ENCODE measurements at regions not wholly inside any gene's neighbourhood (a gene's known extent, or its start where the extent isn't known, plus 50 kb on each side); places are given as distances from the start of the nearest gene placed in this dataset.

GRCh38 chr4:124390861-124391260 is 321.7 kb downstream of the ANKRD50 start:
- TF ChIP-seq, protein P1, sequence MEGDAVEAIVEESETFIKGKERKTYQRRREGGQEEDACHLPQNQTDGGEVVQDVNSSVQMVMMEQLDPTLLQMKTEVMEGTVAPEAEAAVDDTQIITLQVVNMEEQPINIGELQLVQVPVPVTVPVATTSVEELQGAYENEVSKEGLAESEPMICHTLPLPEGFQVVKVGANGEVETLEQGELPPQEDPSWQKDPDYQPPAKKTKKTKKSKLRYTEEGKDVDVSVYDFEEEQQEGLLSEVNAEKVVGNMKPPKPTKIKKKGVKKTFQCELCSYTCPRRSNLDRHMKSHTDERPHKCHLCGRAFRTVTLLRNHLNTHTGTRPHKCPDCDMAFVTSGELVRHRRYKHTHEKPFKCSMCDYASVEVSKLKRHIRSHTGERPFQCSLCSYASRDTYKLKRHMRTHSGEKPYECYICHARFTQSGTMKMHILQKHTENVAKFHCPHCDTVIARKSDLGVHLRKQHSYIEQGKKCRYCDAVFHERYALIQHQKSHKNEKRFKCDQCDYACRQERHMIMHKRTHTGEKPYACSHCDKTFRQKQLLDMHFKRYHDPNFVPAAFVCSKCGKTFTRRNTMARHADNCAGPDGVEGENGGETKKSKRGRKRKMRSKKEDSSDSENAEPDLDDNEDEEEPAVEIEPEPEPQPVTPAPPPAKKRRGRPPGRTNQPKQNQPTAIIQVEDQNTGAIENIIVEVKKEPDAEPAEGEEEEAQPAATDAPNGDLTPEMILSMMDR (conservative IDR thresholded peaks at IDR 0.05; ENCODE audit: low read depth, low read length) = no peak
- no peak for DNase-seq (ENCODE audit: low read depth)
- no peak overlapping the region for H3K4me3 ChIP-seq (ENCODE audit: low read depth, low read length)

- TF ChIP-seq, protein P1 (conservative IDR thresholded peaks at IDR 0.05; ENCODE audit: low read depth, low read length) = no peak
- no peak for DNase-seq (ENCODE audit: low read depth)
- H3K4me3 ChIP-seq (ENCODE audit: low read depth, low read length) = no peak overlapping the region
Observed at GRCh38 chr4:124396333-124396732, 316.2 kb downstream of the ANKRD50 start.

- TF ChIP-seq, protein P1 (conservative IDR thresholded peaks at IDR 0.05; ENCODE audit: low read depth, low read length) = no peak
- no peak for DNase-seq (ENCODE audit: low read depth)
- H3K4me3 ChIP-seq (ENCODE audit: low read depth, low read length) = no peak overlapping the region
Observed at GRCh38 chr4:124401606-124402005, 310.9 kb downstream of the ANKRD50 start.

- H3K4me3 ChIP-seq (ENCODE audit: low read depth, low read length) = no peak overlapping the region
- DNase-seq (ENCODE audit: low read depth) = no peak
Observed at GRCh38 chr4:124409044-124409443, 303.5 kb downstream of the ANKRD50 start.

DNA sequence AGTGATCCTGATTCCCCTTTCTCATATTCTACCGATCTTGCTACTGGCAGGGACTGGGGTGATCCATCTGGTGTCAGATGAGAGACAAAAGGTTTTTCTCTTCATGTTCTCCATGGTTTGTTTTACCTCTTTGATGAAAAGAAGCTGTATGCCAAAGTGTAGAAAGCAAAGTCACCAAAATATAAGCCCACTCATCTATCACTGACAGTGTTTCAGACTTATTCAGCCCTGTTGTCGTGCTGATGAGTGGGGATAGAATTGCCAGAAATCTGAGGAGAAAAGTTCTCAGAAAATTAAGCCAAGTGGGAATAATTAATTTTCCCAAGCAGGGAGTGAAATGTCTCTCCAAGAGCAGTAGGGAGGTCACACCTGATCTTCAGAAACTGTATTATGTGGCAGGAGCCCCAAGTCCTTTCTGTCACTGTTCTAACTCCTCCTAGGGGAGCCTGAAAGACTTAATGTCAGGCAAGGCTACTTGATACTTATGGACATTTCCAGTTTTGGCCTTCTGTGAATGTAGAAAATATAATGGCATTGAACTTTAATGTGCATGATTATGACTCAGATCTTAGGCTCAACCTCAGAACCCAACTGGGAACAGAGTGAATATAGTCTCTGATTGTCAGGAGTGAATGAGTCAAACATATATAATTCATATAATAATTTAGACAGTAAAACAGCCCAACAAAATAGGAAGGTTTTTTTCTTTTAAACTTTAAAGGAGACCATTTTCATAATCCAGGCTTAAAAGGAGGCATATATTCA is 298.1 kb downstream of the ANKRD50 start:
- TF ChIP-seq, protein P1 (conservative IDR thresholded peaks at IDR 0.05; ENCODE audit: low read depth, low read length) = no peak
- H3K4me3 ChIP-seq (ENCODE audit: low read depth, low read length) = no peak overlapping the region
- no peak for DNase-seq (ENCODE audit: low read depth)

More at GRCh38 chr4:124409044-124409443, 303.5 kb downstream of the ANKRD50 start:
- TF ChIP-seq, protein P1 (conservative IDR thresholded peaks at IDR 0.05; ENCODE audit: low read depth, low read length) = no peak

- TF ChIP-seq, protein P1 (conservative IDR thresholded peaks at IDR 0.05; ENCODE audit: low read depth, low read length) = no peak
- no peak overlapping the region for H3K4me3 ChIP-seq (ENCODE audit: low read depth, low read length)
- DNase-seq (ENCODE audit: low read depth) = no peak
Observed at GRCh38 chr4:124415146-124415545, 297.4 kb downstream of the ANKRD50 start.

GRCh38 chr4:124417371-124417770 is 295.2 kb downstream of the ANKRD50 start:
- no peak for DNase-seq (ENCODE audit: low read depth)
- TF ChIP-seq, protein P1 (conservative IDR thresholded peaks at IDR 0.05; ENCODE audit: low read depth, low read length) = no peak
- no peak overlapping the region for H3K4me3 ChIP-seq (ENCODE audit: low read depth, low read length)

Measured in epithelial cell of proximal tubule (primary cell).